ENCODE measurements at regions not wholly inside any gene's neighbourhood (a gene's known extent, or its start where the extent isn't known, plus 50 kb on each side); places are given as distances from the start of the nearest gene placed in this dataset.

DNA sequence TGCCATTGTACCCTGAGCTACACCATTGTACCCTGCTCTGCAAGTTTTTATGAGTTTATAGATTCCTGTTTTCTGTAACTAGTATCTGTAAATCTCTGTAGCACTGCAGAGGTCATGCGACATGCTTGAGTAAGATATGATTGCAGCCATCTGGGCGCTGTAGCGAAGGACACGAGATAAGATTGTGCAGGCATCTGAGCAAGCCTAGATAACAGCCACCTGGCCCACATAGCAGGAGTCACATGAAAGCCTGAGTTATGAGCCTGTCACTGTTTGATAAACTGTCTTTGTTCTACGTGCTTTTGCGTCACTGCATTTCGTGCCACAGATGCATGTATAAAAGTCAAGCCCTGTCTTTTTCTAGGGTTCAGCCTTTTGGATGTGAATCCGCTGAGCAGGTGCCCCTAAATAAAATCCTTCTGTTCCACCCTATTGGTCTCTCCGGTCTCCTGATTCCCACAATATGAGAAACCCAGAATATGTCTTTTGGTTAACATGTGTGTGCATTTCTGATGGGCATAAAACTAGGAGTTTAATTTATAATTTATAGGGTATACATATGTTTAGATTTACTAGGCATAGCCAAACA, 327.6 kb upstream of the MAOA start:
- Histone ChIP-seq H3K4me3 (no peak overlapping the region), H3K4me1 (ENCODE audit: low read depth) (no peaks in the 10 kb centered on the region), H3K27ac (no peak overlapping the region), H3K36me3 (no peaks in the 10 kb centered on the region), H3K27me3 (no peaks in the 10 kb centered on the region), H3K9me3 (ENCODE audit: low read depth) (no peaks in the 10 kb centered on the region)
- TF ChIP-seq, protein P1, sequence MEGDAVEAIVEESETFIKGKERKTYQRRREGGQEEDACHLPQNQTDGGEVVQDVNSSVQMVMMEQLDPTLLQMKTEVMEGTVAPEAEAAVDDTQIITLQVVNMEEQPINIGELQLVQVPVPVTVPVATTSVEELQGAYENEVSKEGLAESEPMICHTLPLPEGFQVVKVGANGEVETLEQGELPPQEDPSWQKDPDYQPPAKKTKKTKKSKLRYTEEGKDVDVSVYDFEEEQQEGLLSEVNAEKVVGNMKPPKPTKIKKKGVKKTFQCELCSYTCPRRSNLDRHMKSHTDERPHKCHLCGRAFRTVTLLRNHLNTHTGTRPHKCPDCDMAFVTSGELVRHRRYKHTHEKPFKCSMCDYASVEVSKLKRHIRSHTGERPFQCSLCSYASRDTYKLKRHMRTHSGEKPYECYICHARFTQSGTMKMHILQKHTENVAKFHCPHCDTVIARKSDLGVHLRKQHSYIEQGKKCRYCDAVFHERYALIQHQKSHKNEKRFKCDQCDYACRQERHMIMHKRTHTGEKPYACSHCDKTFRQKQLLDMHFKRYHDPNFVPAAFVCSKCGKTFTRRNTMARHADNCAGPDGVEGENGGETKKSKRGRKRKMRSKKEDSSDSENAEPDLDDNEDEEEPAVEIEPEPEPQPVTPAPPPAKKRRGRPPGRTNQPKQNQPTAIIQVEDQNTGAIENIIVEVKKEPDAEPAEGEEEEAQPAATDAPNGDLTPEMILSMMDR (IDR thresholded peaks at IDR 0.05; ENCODE audit: low read depth, low read length), result no peak
- DNase-seq (ENCODE audit: low read depth in 1 of 2, low spot score in 1 of 2), result no peak

DNA sequence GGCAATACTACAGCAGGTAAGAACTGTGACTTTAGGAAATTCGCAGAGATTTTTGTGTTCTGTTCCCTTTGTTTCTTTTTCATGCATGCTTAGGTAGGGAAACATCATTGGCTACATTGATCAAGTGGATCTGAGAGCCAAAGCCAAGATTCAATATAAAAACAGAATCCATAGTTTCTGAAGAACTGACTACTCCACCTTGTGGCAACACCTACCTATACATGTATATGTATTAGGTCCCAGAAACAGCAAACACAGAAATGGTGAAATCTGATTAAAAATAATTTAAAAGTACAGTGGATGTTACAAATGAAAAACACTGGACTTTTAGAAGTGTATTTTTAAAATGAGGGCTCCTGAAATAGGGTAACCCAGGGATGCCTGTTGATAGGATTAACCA, 322.6 kb upstream of the MAOA start:
- H3K9me3 ChIP-seq (ENCODE audit: low read depth), result no peaks in the 10 kb centered on the region
- TF ChIP-seq, protein P1 (IDR thresholded peaks at IDR 0.05; ENCODE audit: low read depth, low read length), result no peak
- no peaks in the 10 kb centered on the region for H3K27me3 ChIP-seq
- no peak overlapping the region for H3K4me3 ChIP-seq
- H3K4me1 ChIP-seq (ENCODE audit: low read depth), result no peaks in the 10 kb centered on the region
- DNase-seq (ENCODE audit: low read depth in 1 of 2, low spot score in 1 of 2), result peak in 1 of 2 donors; percentile 1
- H3K27ac ChIP-seq, result no peak overlapping the region
- no peaks in the 10 kb centered on the region for H3K36me3 ChIP-seq

DNA sequence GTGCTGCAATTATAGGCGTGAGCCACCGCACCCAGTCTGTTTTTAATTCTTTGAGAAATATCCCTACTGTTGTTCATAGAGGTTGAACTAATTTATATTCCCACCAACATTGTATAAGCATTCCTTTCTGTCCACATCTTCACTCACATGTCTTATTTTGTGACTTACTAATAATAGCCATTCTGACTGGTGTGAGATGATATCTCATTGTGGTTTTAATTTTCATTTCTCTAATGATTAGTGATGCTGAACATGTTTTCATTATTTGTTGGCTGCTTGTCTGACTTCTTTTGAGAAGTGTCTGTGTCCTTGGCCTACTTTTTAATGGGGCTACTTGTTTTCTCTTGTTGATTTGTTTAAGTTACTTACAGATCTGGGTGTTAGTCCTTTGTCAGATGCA, 310.9 kb upstream of the MAOA start:
- Histone ChIP-seq H3K4me1 (ENCODE audit: low read depth) (no peaks in the 10 kb centered on the region), H3K4me3 (no peak overlapping the region), H3K27me3 (no peaks in the 10 kb centered on the region), H3K27ac (no peak overlapping the region), H3K9me3 (ENCODE audit: low read depth) (no peaks in the 10 kb centered on the region), H3K36me3 (no peaks in the 10 kb centered on the region)
- TF ChIP-seq, protein P1 (IDR thresholded peaks at IDR 0.05; ENCODE audit: low read depth, low read length), result no peak
- DNase-seq (ENCODE audit: low read depth in 1 of 2, low spot score in 1 of 2), result no peak

DNA sequence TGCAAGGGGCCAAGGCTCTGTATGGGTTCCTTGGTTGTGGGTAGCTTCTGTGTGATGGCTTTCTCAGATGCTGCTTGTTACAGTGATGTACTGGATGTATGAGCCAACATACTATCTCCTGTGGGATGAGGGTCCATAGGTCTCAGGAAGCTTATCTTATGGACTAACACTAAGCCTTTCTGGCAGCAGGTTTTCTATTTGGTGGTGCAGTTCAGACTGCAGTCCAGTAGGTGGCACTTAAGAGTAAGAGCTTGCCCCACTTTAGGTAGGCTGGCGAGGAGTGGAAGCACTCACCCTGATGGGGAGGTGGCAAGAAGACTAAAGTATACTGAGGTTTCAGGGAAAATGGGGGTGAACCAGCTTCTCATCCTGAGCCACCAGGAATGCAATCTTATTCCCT, 306.7 kb upstream of the MAOA start:
- DNase-seq (ENCODE audit: low read depth in 1 of 2, low spot score in 1 of 2), result peak; percentile 28 to 46
- Histone ChIP-seq H3K27me3 (no peaks in the 10 kb centered on the region), H3K4me1 (ENCODE audit: low read depth) (no peaks in the 10 kb centered on the region), H3K9me3 (ENCODE audit: low read depth) (no peaks in the 10 kb centered on the region), H3K4me3 (no peak overlapping the region), H3K36me3 (no peaks in the 10 kb centered on the region), H3K27ac (no peak overlapping the region)
- TF ChIP-seq, protein P1 (IDR thresholded peaks at IDR 0.05; ENCODE audit: low read depth, low read length), result peak; percentile 50

DNA sequence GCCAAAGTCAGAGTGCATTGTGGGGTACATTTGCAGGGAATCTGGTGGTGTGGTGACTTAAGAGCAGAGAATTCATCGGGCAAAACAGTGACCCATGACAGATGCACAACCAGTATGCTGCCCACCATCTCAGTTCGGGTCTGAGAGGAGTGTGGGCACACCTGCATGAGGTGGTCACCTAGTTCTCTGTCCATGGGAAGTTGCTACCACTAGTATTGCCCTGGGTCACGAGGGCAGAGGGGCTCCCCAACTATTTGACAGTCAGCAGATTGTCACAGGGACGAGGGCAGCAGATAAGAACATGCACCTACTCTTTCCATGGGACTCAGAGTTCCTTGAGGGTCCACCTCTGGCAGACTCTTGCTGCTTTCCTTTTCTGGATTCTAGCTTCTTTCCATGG, 305.2 kb upstream of the MAOA start:
- TF ChIP-seq, protein P1 (IDR thresholded peaks at IDR 0.05; ENCODE audit: low read depth, low read length), result no peak
- no peak overlapping the region for H3K27ac ChIP-seq
- DNase-seq (ENCODE audit: low read depth in 1 of 2, low spot score in 1 of 2), result no peak
- H3K9me3 ChIP-seq (ENCODE audit: low read depth), result no peaks in the 10 kb centered on the region
- no peaks in the 10 kb centered on the region for H3K27me3 ChIP-seq
- no peaks in the 10 kb centered on the region for H3K4me1 ChIP-seq (ENCODE audit: low read depth)
- no peaks in the 10 kb centered on the region for H3K36me3 ChIP-seq
- no peak overlapping the region for H3K4me3 ChIP-seq

DNA sequence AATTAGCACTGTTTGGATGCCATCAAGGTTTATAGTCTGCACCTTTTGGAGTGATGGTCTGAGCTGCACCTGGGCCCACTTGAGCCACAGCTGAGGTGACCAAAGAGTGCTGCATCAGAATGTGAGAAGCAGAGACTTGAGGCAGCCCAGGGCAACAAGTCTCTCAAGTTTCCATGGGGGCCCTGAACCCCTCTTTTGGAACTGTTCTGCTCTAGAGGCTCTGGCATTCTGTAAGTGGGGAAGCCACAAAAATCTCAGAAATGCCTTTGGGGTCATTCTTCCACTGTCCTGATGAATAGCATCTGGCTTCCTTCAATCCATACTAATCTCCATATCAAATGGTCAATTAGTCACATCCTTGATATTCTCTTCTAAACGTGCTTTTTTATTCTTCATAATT, 298.4 kb upstream of the MAOA start:
- no peaks in the 10 kb centered on the region for H3K36me3 ChIP-seq
- TF ChIP-seq, protein P1 (IDR thresholded peaks at IDR 0.05; ENCODE audit: low read depth, low read length), result no peak

More for the DNA sequence above, 298.4 kb upstream of the MAOA start:
- Histone ChIP-seq H3K27me3 (no peaks in the 10 kb centered on the region), H3K27ac (no peak overlapping the region), H3K9me3 (ENCODE audit: low read depth) (no peaks in the 10 kb centered on the region), H3K4me1 (ENCODE audit: low read depth) (no peaks in the 10 kb centered on the region), H3K4me3 (no peak overlapping the region)
- no peak for DNase-seq (ENCODE audit: low read depth in 1 of 2, low spot score in 1 of 2)
